ENCODE measurements at regions not wholly inside any gene's neighbourhood (a gene's known extent, or its start where the extent isn't known, plus 50 kb on each side); places are given as distances from the start of the nearest gene placed in this dataset.

DNA sequence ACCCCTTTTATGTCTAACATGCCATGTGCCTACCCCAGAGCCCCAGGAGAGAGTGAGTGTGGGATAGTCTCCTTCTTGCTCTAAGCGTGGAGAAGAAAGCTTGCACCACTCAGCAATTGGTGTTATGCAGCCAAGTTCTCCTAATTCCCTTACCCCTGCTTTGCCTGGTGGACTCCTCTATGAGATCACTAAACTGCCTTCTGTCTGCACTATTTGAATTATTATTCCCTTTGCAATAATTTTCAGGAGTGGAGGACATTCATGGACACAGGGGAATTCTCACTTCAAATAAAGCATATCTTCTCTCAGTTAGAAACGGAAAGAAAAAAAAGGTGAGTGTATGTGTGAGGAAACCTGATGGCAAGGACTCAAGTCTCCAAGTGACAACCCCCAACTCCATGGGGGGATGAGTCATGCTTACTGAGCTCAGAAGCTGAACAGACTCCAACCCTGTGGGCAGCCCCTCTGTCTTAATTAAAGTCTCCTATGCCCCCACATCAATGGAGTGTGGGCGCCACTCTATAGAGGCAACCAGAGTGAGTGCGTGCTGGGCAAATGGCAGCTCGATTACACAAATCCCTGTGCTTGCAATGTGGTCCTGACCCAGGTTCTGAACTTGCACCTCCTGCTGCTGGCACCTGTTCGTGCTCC is 381.9 kb downstream of the RAB28 start:
- Mint-ChIP-seq H3K4me3 (no peak overlapping the region), H3K27me3 (no peaks in the 10 kb centered on the region), H3K27ac (no peak overlapping the region), H3K4me1 (ENCODE audit: low read depth) (no peaks in the 10 kb centered on the region), H3K9me3 (ENCODE audit: low read depth) (no peaks in the 10 kb centered on the region), H3K36me3 (peaks cover 6% of the 10 kb centered on the region)

DNA sequence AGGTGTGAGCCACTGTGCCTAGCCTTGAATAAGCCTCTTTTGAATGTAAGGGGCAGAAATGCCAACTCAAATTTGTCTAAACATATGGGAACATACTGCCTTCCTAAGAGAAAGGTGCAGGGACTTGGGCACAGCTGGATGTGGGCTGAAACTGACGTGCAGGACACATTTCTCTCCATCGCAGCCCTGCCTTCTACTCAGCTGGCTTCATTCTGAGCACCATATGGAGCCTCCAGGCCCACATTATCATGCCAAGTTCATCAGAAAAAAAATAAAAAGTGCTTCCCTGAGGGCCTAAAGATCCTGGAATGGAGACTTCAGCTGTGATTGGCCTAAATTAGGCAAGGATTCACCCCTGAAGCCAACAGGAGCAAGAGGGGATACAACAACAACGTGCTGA is 386.2 kb downstream of the RAB28 start:
- H3K4me3 Mint-ChIP-seq: no peak overlapping the region
- peaks cover 4% of the 10 kb centered on the region for H3K36me3 Mint-ChIP-seq
- no peaks in the 10 kb centered on the region for H3K27me3 Mint-ChIP-seq
- H3K4me1 Mint-ChIP-seq (ENCODE audit: low read depth): no peaks in the 10 kb centered on the region
- H3K27ac Mint-ChIP-seq: no peak overlapping the region
- H3K9me3 Mint-ChIP-seq (ENCODE audit: low read depth): no peaks in the 10 kb centered on the region

DNA sequence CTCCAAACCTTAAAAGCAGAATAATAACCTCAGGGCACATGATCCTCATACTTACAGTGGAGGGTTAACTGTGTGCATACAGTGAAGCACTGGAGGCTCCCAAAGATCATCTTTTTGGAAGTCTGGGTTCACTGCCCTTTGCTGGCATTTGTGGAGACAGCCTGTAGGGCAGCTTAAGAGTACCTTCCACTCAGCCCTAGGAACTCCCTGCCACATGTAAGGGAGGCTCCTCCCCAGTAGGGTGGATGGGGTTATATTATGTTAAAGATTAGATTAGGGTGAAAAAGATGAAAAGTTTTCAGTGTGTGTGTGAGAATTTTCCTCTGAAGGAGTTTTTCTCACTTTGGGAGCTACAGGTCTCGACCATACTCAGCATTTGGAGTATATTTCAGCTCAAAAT is 388.4 kb downstream of the RAB28 start:
- H3K27me3 Mint-ChIP-seq: no peaks in the 10 kb centered on the region
- H3K4me3 Mint-ChIP-seq: no peak overlapping the region
- no peak overlapping the region for H3K27ac Mint-ChIP-seq
- H3K36me3 Mint-ChIP-seq: peaks cover 6% of the 10 kb centered on the region
- H3K4me1 Mint-ChIP-seq (ENCODE audit: low read depth): no peaks in the 10 kb centered on the region
- H3K9me3 Mint-ChIP-seq (ENCODE audit: low read depth): no peaks in the 10 kb centered on the region

DNA sequence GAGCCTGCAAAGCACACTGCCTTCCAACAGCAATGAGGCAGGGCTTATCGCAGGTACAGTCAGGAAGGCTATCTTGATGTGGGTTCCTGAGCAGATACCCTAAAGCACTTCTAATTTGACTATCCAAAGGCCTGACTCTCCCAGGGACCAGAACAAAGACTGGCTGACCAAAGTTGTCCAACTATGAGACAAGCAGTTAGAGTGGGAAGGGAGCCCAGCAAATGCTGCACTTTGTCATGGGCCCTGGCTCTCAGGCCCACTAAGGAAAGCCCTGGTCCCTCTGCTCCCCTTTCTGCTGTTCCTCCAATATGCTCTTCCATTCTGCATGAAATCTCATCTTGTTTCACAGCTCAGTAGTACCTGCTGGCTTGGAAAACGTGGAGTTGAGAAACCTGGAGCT is 391.0 kb downstream of the RAB28 start:
- Mint-ChIP-seq H3K27me3 (no peaks in the 10 kb centered on the region), H3K4me1 (ENCODE audit: low read depth) (no peaks in the 10 kb centered on the region), H3K4me3 (no peak overlapping the region), H3K36me3 (peaks cover 5% of the 10 kb centered on the region), H3K9me3 (ENCODE audit: low read depth) (no peaks in the 10 kb centered on the region), H3K27ac (no peak overlapping the region)

DNA sequence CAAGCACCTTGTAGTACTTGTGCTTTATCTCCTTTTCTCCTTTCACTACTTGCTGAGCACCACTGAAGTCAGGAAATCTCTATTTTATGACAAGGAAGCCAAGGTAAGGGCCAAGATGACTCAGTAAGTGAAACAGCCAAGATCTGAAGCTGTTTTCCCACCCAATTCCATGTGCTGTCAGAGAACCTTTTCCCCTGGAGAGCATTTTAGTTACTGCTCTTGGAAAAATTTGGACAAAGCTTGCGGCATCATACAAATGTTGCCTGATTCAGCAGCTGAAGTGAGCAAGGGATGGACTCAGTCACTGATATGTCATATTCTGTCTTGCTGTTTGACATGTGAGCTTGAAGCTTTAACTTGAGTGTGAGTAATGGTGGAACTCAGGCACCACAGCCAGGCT is 391.4 kb downstream of the RAB28 start:
- H3K27ac Mint-ChIP-seq: no peak overlapping the region
- H3K27me3 Mint-ChIP-seq: no peaks in the 10 kb centered on the region
- H3K36me3 Mint-ChIP-seq: peaks cover 5% of the 10 kb centered on the region
- no peaks in the 10 kb centered on the region for H3K9me3 Mint-ChIP-seq (ENCODE audit: low read depth)
- no peak overlapping the region for H3K4me3 Mint-ChIP-seq
- no peaks in the 10 kb centered on the region for H3K4me1 Mint-ChIP-seq (ENCODE audit: low read depth)

DNA sequence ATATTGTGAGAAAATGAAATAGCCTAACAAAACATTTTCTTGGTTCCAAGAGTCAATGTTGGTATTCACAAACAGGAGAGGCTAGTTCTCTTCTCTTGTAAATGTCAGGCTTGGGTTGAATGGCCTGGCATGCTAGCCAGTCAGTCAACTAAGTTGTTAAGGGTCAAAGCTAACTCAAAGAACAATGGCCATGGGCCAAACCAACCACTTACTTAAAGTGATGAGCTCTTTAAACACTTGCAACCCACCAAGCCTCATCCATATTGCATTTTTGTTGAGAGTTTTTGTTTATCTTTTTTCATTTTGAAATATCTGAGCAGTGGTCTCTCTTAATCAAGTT is 394.5 kb downstream of the RAB28 start:
- Mint-ChIP-seq H3K27ac (no peak overlapping the region), H3K9me3 (ENCODE audit: low read depth) (no peaks in the 10 kb centered on the region), H3K36me3 (peaks cover 5% of the 10 kb centered on the region), H3K4me1 (ENCODE audit: low read depth) (no peaks in the 10 kb centered on the region), H3K27me3 (no peaks in the 10 kb centered on the region), H3K4me3 (no peak overlapping the region)

DNA sequence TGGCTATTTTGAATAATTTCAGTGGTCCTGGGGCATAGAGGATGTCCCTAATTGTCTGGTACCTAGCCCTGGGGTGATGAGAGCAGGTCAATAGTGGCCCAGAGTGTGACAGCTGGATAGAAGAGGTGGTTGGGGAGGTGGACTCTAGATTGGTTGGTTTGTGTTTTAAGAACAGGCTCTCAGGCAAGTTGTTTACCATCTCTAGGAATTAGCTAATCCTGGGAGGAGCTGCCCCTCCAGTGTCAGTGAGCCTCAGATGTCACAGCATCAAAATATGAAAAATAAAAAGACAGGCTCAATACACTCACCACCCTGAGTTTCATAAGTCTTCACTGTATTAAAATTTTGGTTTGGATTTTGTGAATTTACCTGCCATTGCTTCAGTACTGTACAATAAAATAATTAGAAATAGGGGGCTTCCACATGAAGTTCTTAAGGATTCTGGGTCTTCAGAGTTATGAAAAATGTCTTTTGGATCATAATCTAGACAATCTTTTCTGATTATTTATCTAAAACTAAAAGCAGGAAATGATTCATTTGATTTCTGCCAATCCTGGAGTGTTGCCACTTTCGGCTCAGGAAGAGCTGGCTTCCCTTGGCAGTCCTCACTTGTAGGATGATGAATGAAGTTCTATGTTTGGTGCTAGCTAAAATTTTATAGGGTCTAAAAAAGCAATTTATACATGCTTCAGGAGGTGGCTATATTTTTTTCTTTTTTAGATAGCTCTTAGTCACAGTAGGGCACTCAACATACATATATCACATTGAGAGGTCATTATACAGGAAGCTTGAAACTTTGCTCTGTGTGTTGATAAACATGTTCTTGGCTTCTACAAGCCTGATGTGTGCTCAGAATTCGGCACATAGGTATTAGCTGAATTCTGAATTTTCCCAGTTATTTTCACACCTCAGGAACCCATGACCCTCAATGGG is 395.1 kb downstream of the RAB28 start:
- no peak overlapping the region for H3K4me3 Mint-ChIP-seq
- H3K27me3 Mint-ChIP-seq: no peaks in the 10 kb centered on the region
- no peaks in the 10 kb centered on the region for H3K9me3 Mint-ChIP-seq (ENCODE audit: low read depth)
- no peaks in the 10 kb centered on the region for H3K4me1 Mint-ChIP-seq (ENCODE audit: low read depth)
- H3K36me3 Mint-ChIP-seq: peaks cover 5% of the 10 kb centered on the region
- H3K27ac Mint-ChIP-seq: no peak overlapping the region

DNA sequence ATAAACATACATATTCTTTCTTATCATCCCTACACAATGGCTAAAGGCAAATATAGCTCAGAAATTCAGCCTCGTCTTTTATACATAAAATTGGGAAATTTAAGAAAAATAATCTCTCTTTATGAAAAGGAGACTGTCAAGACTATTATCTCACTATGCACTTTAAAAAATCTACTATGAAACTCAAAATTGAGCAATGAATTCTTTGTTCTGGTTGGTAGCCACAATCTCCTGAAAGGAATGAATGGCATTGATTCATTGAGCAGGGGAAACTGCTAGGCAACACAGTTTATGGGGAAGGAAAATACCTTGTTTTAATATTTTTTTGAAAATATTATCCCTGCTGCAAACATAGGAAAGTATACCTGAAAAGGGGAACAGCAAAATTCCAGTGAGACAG is 397.1 kb downstream of the RAB28 start:
- H3K4me1 Mint-ChIP-seq (ENCODE audit: low read depth): no peaks in the 10 kb centered on the region
- no peak overlapping the region for H3K27ac Mint-ChIP-seq
- no peak overlapping the region for H3K4me3 Mint-ChIP-seq
- no peaks in the 10 kb centered on the region for H3K27me3 Mint-ChIP-seq
- peaks cover 5% of the 10 kb centered on the region for H3K36me3 Mint-ChIP-seq
- no peaks in the 10 kb centered on the region for H3K9me3 Mint-ChIP-seq (ENCODE audit: low read depth)

DNA sequence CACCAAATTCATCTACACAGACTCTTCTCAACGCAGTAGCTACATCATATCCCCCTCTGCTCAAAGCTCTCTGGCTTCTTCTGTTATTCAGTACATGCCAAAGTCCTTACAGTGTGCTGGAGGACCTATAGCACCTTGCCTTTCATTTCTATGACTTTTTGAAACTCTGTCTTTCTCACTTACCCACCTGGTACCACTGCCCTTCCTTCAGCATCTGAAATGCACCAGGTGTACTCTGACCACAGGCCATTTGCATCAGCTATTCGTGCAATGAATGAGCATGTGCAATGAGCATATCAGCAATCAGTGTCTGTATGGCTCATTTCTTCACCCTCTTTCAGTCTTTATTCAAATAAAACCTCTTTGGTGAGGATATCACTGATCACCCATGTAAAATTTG is 399.9 kb downstream of the RAB28 start:
- Mint-ChIP-seq H3K36me3 (peaks cover 10% of the 10 kb centered on the region), H3K27me3 (no peaks in the 10 kb centered on the region), H3K27ac (no peak overlapping the region), H3K9me3 (ENCODE audit: low read depth) (peaks cover 10% of the 10 kb centered on the region), H3K4me3 (no peak overlapping the region), H3K4me1 (ENCODE audit: low read depth) (no peaks in the 10 kb centered on the region)

DNA sequence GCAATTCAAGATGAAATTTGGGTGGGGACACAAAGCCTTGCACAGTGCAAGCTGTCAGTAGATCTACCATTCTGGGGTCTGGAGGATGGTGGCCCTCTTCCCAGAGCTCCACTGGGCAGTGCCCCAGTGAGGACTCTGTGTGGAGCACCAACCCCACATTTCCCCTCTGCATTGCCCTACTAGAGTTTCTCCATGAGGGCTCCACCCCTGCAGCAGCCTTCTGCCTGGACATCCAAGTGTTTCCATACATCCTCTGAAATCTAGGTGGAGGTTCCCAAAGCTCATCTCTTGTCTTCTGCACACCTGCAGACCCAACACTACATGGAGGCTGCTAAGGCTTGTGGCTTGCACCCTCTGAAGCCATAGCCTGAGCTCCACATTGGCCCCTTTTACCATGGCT is 402.3 kb downstream of the RAB28 start:
- no peak overlapping the region for H3K27ac Mint-ChIP-seq

DNA sequence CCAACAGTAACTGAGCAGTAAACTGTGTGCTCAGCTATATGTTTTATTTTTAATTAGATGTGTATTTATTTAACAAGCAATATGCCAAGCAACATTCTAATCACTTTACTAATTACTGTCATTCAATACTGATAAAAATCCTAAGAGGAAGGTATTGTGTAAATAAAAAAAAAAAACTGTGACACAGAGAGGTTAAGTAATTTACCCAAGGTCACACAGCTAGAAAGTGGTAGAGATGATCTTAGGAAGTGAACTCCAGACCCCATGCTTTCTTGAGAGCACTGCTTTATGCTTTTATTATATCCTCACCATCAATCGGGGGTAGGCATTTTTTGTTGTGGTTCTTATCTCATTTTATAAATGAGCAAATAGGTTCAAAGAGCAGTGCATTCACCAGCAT is 417.1 kb downstream of the RAB28 start:
- Mint-ChIP-seq H3K36me3 (peaks cover 2% of the 10 kb centered on the region), H3K9me3 (ENCODE audit: low read depth) (no peaks in the 10 kb centered on the region), H3K27ac (no peak overlapping the region), H3K27me3 (peaks cover 4% of the 10 kb centered on the region), H3K4me1 (ENCODE audit: low read depth) (no peaks in the 10 kb centered on the region), H3K4me3 (no peak overlapping the region)

More for the DNA sequence above, 402.3 kb downstream of the RAB28 start:
- Mint-ChIP-seq H3K36me3 (peaks cover 7% of the 10 kb centered on the region), H3K4me3 (no peak overlapping the region), H3K9me3 (ENCODE audit: low read depth) (peaks cover 10% of the 10 kb centered on the region), H3K4me1 (ENCODE audit: low read depth) (no peaks in the 10 kb centered on the region), H3K27me3 (no peaks in the 10 kb centered on the region)

DNA sequence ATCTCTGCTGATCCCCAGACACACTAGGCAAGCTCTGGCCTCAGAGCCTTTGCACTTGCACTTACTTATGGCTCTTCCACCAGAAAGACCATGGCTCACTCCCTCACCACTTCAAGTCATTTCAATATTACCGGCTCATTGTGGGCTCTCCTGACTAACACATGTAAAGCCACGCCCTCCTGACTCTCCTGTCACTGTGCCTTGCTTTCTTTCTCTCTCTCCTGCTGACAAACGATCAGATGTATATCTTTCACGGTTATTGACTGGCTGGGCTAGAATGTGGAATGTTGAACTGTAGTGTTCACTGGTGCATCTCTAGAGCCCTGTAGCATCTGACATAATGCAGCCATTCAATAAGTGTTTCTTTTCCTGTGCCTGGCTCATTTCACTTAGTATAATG is 425.1 kb downstream of the RAB28 start:
- no peak overlapping the region for H3K4me3 Mint-ChIP-seq
- no peaks in the 10 kb centered on the region for H3K36me3 Mint-ChIP-seq
- no peaks in the 10 kb centered on the region for H3K9me3 Mint-ChIP-seq (ENCODE audit: low read depth)
- no peak overlapping the region for H3K27ac Mint-ChIP-seq
- no peaks in the 10 kb centered on the region for H3K27me3 Mint-ChIP-seq
- H3K4me1 Mint-ChIP-seq (ENCODE audit: low read depth): no peaks in the 10 kb centered on the region

DNA sequence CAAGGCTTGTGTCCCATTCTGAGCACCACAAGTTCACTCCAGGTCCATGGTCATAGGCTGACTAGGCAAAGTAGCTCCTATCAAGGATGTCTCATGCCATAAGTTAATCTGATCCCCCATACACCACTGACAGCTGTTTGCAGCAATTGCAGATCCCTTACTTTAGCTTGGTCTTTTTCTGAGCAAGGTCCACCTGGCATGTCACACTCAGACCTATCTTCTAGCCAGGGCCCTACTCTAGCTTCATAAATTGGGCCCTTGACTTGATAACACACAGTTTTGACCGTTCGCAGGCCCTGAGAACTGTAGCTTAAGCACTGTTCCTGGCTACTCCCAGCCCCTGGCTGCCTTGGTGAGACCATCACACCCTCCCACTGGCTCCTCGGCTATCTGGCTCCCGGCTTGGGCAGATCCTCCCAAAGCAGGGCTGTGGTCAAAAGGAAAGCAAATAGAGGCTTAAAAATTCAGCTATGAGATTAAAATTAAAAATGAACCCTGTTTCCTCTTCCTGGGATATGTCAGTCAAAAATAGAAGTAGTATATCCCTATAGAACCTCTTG is 427.4 kb downstream of the RAB28 start:
- Mint-ChIP-seq H3K4me3 (no peak overlapping the region), H3K27ac (no peak overlapping the region), H3K36me3 (no peaks in the 10 kb centered on the region), H3K4me1 (ENCODE audit: low read depth) (no peaks in the 10 kb centered on the region), H3K9me3 (ENCODE audit: low read depth) (no peaks in the 10 kb centered on the region), H3K27me3 (no peaks in the 10 kb centered on the region)

DNA sequence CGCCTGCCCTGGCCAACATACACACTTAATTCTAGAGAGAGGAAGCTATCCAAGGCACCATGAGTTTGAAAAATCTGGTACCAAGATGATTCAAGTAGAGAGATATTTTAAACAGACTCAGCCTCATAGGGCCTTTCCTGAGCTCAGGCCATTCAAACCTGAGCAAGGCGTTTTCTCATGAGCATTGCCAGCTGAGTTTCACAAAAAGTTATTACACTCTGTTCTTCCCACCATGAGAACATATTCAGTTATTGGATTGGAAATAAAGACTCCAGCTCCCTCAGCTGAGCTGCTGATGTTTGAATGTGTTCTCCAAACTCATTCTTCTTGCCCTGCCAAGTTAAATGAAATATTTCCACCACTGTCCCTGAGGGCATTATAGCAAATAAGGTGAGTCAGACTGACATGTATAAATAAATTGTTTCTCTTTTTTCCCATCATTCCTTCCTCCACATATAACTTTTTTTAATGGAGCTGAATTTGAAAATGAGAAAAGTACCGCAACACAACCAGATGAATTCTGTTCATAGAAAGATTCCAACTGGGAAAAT is 429.6 kb downstream of the RAB28 start:
- H3K27me3 Mint-ChIP-seq: no peaks in the 10 kb centered on the region
- no peak overlapping the region for H3K4me3 Mint-ChIP-seq
- H3K4me1 Mint-ChIP-seq (ENCODE audit: low read depth): no peaks in the 10 kb centered on the region
- H3K36me3 Mint-ChIP-seq: no peaks in the 10 kb centered on the region
- H3K27ac Mint-ChIP-seq: no peak overlapping the region
- H3K9me3 Mint-ChIP-seq (ENCODE audit: low read depth): no peaks in the 10 kb centered on the region

DNA sequence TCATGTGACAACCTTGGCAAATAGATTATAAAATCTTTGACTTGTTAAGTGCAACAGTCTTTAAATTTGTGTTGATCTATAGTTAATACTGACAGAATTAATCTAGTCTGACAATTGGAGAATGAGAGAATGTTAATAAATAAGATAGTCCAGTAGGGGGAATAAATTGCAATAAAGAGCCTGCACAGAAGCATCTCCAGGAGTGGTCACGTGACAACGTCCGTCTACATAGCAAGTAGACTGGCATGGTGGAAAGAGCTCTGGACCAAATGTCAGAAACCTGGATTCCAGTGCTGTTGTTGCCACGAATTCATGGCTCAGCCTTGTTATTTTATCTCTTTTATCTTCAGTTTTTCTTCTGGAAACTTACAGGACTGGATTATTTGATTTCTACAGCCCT is 436.5 kb downstream of the RAB28 start:
- Mint-ChIP-seq H3K4me3 (no peak overlapping the region), H3K27me3 (no peaks in the 10 kb centered on the region), H3K36me3 (no peaks in the 10 kb centered on the region), H3K9me3 (ENCODE audit: low read depth) (peaks cover 7% of the 10 kb centered on the region), H3K4me1 (ENCODE audit: low read depth) (no peaks in the 10 kb centered on the region), H3K27ac (no peak overlapping the region)

Measured in activated naive CD8-positive, alpha-beta T cell (primary cell).